B cell (primary cell): ENCODE measurements at regions not wholly inside any gene's neighbourhood (a gene's known extent, or its start where the extent isn't known, plus 50 kb on each side); places are given as distances from the start of the nearest gene placed in this dataset.

Experiments
- ATAC-seq: fragments of 200-7000 bp; cut with Tn5 transposase; one replicate; pipeline ENCODE4 v1.10.0; 2021; ENCODE audit warnings: low read depth, mild to moderate bottlenecking, moderate number of reproducible peaks, moderate library complexity
- CTCF ChIA-PET: fragments of 350-600 bp; sonication (Branson Sonifier 250); formaldehyde crosslinking; loops from one replicate; lab custom pipeline; 2021; ENCODE audit warnings: antibody characterized with exemption, inconsistent platforms; lab: Charles Lee
- POLR2A ChIA-PET: fragments of 350-600 bp; sonication (Branson Sonifier 250); formaldehyde crosslinking; loops from one replicate; lab custom pipeline; 2021; ENCODE audit warnings: antibody characterized with exemption; lab: Charles Lee
- DNase-seq: peaks from one replicate; pipeline ENCODE4 v3.0.0; 2013
- H2AFZ ChIP-seq: 2 replicates; pipeline ENCODE4 v1.6.1; 2012; ENCODE audit warnings: mild to moderate bottlenecking, low read depth, low read length; ENCODE audit not compliant: insufficient read depth, poor library complexity, severe bottlenecking
- H3K27ac ChIP-seq, 2 donors: 1 replicate in 1 of 2; 2 replicates in 1 of 2; pipeline ENCODE4 v1.5.1; 2012 to 2013; ENCODE audit warnings: low read length in 2 of 2, mild to moderate bottlenecking in 2 of 2, moderate library complexity in 1 of 2
- H3K27me3 ChIP-seq, 4 experiments: fragments of 200-600 bp in 1 of 4; sonication (generic) in 1 of 4; replicated peaks in 1 of 4; 1 replicate in 2 of 4; 2 replicates in 2 of 4; pipeline versions ENCODE4 v1.6.1 to v1.7.0; 2013 to 2016; ENCODE audit warnings: low read length in 3 of 4, mild to moderate bottlenecking in 2 of 4, mixed read lengths in 1 of 4, moderate library complexity in 1 of 4; ENCODE audit not compliant: insufficient read depth in 4 of 4, control insufficient read depth in 3 of 4; ENCODE audit errors: control extremely low read depth in 1 of 4
- H3K36me3 ChIP-seq, 2 experiments: replicated peaks in 1 of 2; 1 replicate in 1 of 2; 2 replicates in 1 of 2; pipeline versions ENCODE4 v1.6.1 to v1.7.1; 2013; ENCODE audit warnings: low read length in 1 of 2; ENCODE audit not compliant: insufficient read depth in 2 of 2, control insufficient read depth in 1 of 2; ENCODE audit errors: control extremely low read depth in 1 of 2, extremely low read depth in 1 of 2
- H3K4me1 ChIP-seq, 2 donors: fragments of 200-600 bp in 1 of 2; sonication (generic) in 1 of 2; 1 replicate in 1 of 2; 2 replicates in 1 of 2; pipeline versions ENCODE4 v1.5.1 to v1.6.1; 2013 to 2017; ENCODE audit warnings: low read length in 2 of 2; ENCODE audit not compliant: control insufficient read depth in 2 of 2, insufficient read depth in 2 of 2
- H3K4me2 ChIP-seq: replicated peaks from 2 replicates; pipeline ENCODE3; 2012; ENCODE audit warnings: mild to moderate bottlenecking, low read depth, low read length; ENCODE audit not compliant: poor library complexity, severe bottlenecking
- H3K4me3 ChIP-seq, 5 experiments: fragments of 200-600 bp in 1 of 5; sonication (generic) in 1 of 5; 1 replicate in 3 of 5; 2 replicates in 2 of 5; pipeline versions ENCODE4 v1.5.1 to v1.7.0; 2011 to 2016; ENCODE audit warnings: low read length in 4 of 5, mild to moderate bottlenecking in 4 of 5, low read depth in 2 of 5, control low read depth in 1 of 5, moderate library complexity in 1 of 5; ENCODE audit not compliant: insufficient read depth in 1 of 5; ENCODE audit errors: control extremely low read depth in 1 of 5, extremely low read depth in 1 of 5
- H3K79me2 ChIP-seq: fragments of 200-600 bp; sonication (generic); one replicate; pipeline ENCODE4 v1.6.0; 2016; ENCODE audit warnings: low read length; ENCODE audit not compliant: control insufficient read depth, insufficient read depth
- H3K9ac ChIP-seq: fragments of 200-600 bp; sonication (generic); 2 replicates; pipeline ENCODE4 v1.6.1; 2017; ENCODE audit warnings: mild to moderate bottlenecking, low read length, moderate library complexity
- H3K9me3 ChIP-seq, 3 donors: one replicate each; pipeline versions ENCODE4 v1.6.1 to v1.7.1; 2013; ENCODE audit warnings: low read length in 2 of 3; ENCODE audit not compliant: control insufficient read depth in 2 of 3, insufficient read depth in 1 of 3; ENCODE audit errors: control extremely low read depth in 1 of 3
- H4K20me1 ChIP-seq: 2 replicates; pipeline ENCODE4 v1.6.0; 2012; ENCODE audit warnings: mild to moderate bottlenecking, low read length; ENCODE audit not compliant: insufficient read depth, control insufficient read depth, poor library complexity, severe bottlenecking
- H3K27ac Mint-ChIP-seq: one replicate; pipeline ENCODE4 v1.8.0; 2021; ENCODE audit warnings: mixed read lengths
- H3K27me3 Mint-ChIP-seq: one replicate; pipeline ENCODE4 v1.8.0; 2021; ENCODE audit warnings: mixed read lengths
- H3K4me1 Mint-ChIP-seq: one replicate; pipeline ENCODE4 v1.8.0; 2021; ENCODE audit warnings: mixed read lengths
- H3K4me3 Mint-ChIP-seq: one replicate; pipeline ENCODE4 v1.8.0; 2021; ENCODE audit warnings: mixed read lengths
- H3K9me3 Mint-ChIP-seq: one replicate; pipeline ENCODE4 v1.8.0; 2022; ENCODE audit warnings: mixed read lengths; ENCODE audit not compliant: insufficient read depth
- CTCF ChIP-seq: fragments of 200-600 bp; IDR thresholded peaks from one replicate; pipeline ENCODE4 v1.8.0; 2022; ENCODE audit warnings: antibody characterized with exemption, mild to moderate bottlenecking
- EZH2 ChIP-seq: IDR thresholded peaks from 2 replicates; pipeline ENCODE4 v1.6.1; 2012; ENCODE audit warnings: borderline replicate concordance, low read depth, mild to moderate bottlenecking, moderate library complexity, low read length; ENCODE audit not compliant: insufficient read depth, poor library complexity, severe bottlenecking
- WGBS: methylation state at CpG from one replicate; pipeline ENCODE4 v1.1.5; 2013; ENCODE audit warnings: missing lambda C conversion rate; ENCODE audit not compliant: insufficient coverage; 5-methylcytosine and 5-hydroxymethylcytosine counted together
- intact Hi-C: fragments of 100-400 bp; cut with micrococcal nuclease; formaldehyde crosslinking; loops from one replicate; pipeline ENCODE4 v1.10.0; 2022

- no peaks in the 10 kb centered on the region for H3K36me3 ChIP-seq
- Mint-ChIP-seq H3K4me1 (no peaks in the 10 kb centered on the region), H3K27me3 (no peaks in the 10 kb centered on the region), H3K27ac (no peak overlapping the region), H3K9me3 (no peaks in the 10 kb centered on the region), H3K4me3 (no peak overlapping the region)
- ATAC-seq (no peak), DNase-seq (no peak)
- H3K4me3 ChIP-seq = no peak overlapping the region
- H3K4me1 ChIP-seq = no peaks in the 10 kb centered on the region
- no peak overlapping the region for H2AFZ ChIP-seq
- intact Hi-C loops = no loop called here
- no CpG with 5 or more reads among the region's 4 CpGs for WGBS
- H3K27me3 ChIP-seq = no peaks in the 10 kb centered on the region
- no peaks in the 10 kb centered on the region for H3K9me3 ChIP-seq
- TF ChIP-seq EZH2 = no peak
- no peak for TF ChIP-seq CTCF
- H3K9ac ChIP-seq = no peak overlapping the region
- ChIA-PET CTCF (no interaction called here), POLR2A (no interaction called here)
- no peaks in the 10 kb centered on the region for H3K79me2 ChIP-seq
- no peak overlapping the region for H3K27ac ChIP-seq
- H4K20me1 ChIP-seq = no peaks in the 10 kb centered on the region
- no peak overlapping the region for H3K4me2 ChIP-seq
Measured at GRCh38 chr12:115443351-115443938, 759.5 kb upstream of the TBX3 start.

GRCh38 chr12:115440438-115440837 lies 756.5 kb upstream of the TBX3 start:
- POLR2A ChIA-PET = no interaction called here
- Histone ChIP-seq H3K9ac (no peak overlapping the region), H3K9me3 (no peaks in the 10 kb centered on the region), H2AFZ (no peak overlapping the region), H3K27ac (no peak overlapping the region), H3K4me3 (no peak overlapping the region), H3K79me2 (no peaks in the 10 kb centered on the region), H3K4me2 (no peak overlapping the region), H3K36me3 (no peaks in the 10 kb centered on the region), H4K20me1 (no peaks in the 10 kb centered on the region), H3K27me3 (no peaks in the 10 kb centered on the region), H3K4me1 (no peaks in the 10 kb centered on the region)
- Mint-ChIP-seq H3K27ac (no peak overlapping the region), H3K4me1 (no peaks in the 10 kb centered on the region), H3K27me3 (no peaks in the 10 kb centered on the region), H3K4me3 (no peak overlapping the region), H3K9me3 (no peaks in the 10 kb centered on the region)
- ATAC-seq (no peak), DNase-seq (no peak)
- no peak for TF ChIP-seq EZH2
- TF ChIP-seq CTCF = no peak
- intact Hi-C loops = no loop called here
- CTCF ChIA-PET = no interaction called here
- WGBS = 50% methylated on average over 2 of the region's 3 CpGs
